Skin of body (tissue), 1 donor: ENCODE measurements at regions not wholly inside any gene's neighbourhood (a gene's known extent, or its start where the extent isn't known, plus 50 kb on each side); places are given as distances from the start of the nearest gene placed in this dataset.

Experiments
- DNase-seq: peaks from one replicate; lab custom pipeline; 2025; lab: John Stamatoyannopoulos, UW

- no peak for DNase-seq
Observed at GRCh38 chr4:144565527-144566195, 80.3 kb upstream of the HHIP start.

GRCh38 chr4:144572660-144573059 lies 73.3 kb upstream of the HHIP start:
- no peak for DNase-seq

- no peak for DNase-seq
Observed at GRCh38 chr4:144574000-144574399, 72.0 kb upstream of the HHIP start.

- DNase-seq = no peak
Observed at GRCh38 chr4:144574509-144574908, 71.4 kb upstream of the HHIP start.

- DNase-seq = no peak
Observed at GRCh38 chr4:144575181-144575580, 70.8 kb upstream of the HHIP start.

GRCh38 chr4:144578681-144579080 lies 67.3 kb upstream of the HHIP start:
- no peak for DNase-seq

GRCh38 chr4:144579411-144580030 lies 66.4 kb upstream of the HHIP start:
- DNase-seq = no peak

- no peak for DNase-seq
Observed at GRCh38 chr4:144580430-144580829, 65.5 kb upstream of the HHIP start.

GRCh38 chr4:144582105-144582850 lies 63.7 kb upstream of the HHIP start:
- DNase-seq = no peak

GRCh38 chr4:144582975-144583374 lies 63.0 kb upstream of the HHIP start:
- DNase-seq = no peak

GRCh38 chr4:144583658-144584057 lies 62.3 kb upstream of the HHIP start:
- DNase-seq = no peak

- no peak for DNase-seq
Observed at GRCh38 chr4:144584428-144584827, 61.5 kb upstream of the HHIP start.

GRCh38 chr4:144589512-144589911 lies 56.4 kb upstream of the HHIP start:
- DNase-seq = no peak

GRCh38 chr4:144590020-144590419 lies 55.9 kb upstream of the HHIP start:
- no peak for DNase-seq

GRCh38 chr4:144591401-144591800 lies 54.6 kb upstream of the HHIP start:
- no peak for DNase-seq

GRCh38 chr4:144592264-144592663 lies 53.7 kb upstream of the HHIP start:
- DNase-seq = no peak

GRCh38 chr4:144594471-144594986 lies 51.4 kb upstream of the HHIP start:
- DNase-seq = no peak

- no peak for DNase-seq
Observed at GRCh38 chr4:144595681-144596080, 50.3 kb upstream of the HHIP start.
